Keratinocyte (primary cell): ENCODE measurements at regions not wholly inside any gene's neighbourhood (a gene's known extent, or its start where the extent isn't known, plus 50 kb on each side); places are given as distances from the start of the nearest gene placed in this dataset.

Experiments
- DNase-seq: peaks from one replicate; pipeline ENCODE4 v3.0.0-alpha.2; 2011; ENCODE audit warnings: low read depth, missing footprints, low spot score
- FAIRE-seq: peaks from 2 replicates; lab custom pipeline; 2011; peaks lifted over from hg19 to GRCh38; lab: Jason Lieb, UNC
- H2AFZ ChIP-seq: 2 replicates; pipeline ENCODE4 v1.6.0; 2012; ENCODE audit warnings: low read length, control low read depth, inconsistent platforms; ENCODE audit not compliant: control insufficient read depth
- H3K27ac ChIP-seq: 2 replicates; pipeline ENCODE4 v1.5.1; 2011; ENCODE audit warnings: low read length; ENCODE audit not compliant: control insufficient read depth, insufficient read depth
- H3K27me3 ChIP-seq: 3 replicates; pipeline ENCODE4 v1.6.0; 2011; ENCODE audit warnings: low read length; ENCODE audit not compliant: control insufficient read depth, insufficient read depth; ENCODE audit errors: extremely low read depth
- H3K36me3 ChIP-seq, 2 experiments: 2 replicates in 1 of 2; 3 replicates in 1 of 2; pipeline ENCODE4 v1.5.1; 2011; ENCODE audit warnings: low read length in 2 of 2, mild to moderate bottlenecking in 1 of 2; ENCODE audit not compliant: control insufficient read depth in 2 of 2, insufficient read depth in 2 of 2; ENCODE audit errors: extremely low read depth in 1 of 2
- H3K4me1 ChIP-seq: 3 replicates; pipeline ENCODE4 v1.5.1; 2011; ENCODE audit warnings: low read length; ENCODE audit not compliant: control insufficient read depth, insufficient read depth; ENCODE audit errors: extremely low read depth
- H3K4me2 ChIP-seq: 3 replicates; pipeline ENCODE4 v1.6.0; 2011; ENCODE audit warnings: low read depth, low read length; ENCODE audit not compliant: control insufficient read depth, insufficient read depth; ENCODE audit errors: extremely low read depth
- H3K4me3 ChIP-seq, 3 experiments: fragments of 200-600 bp in 1 of 3; sonication (generic) in 1 of 3; 2 replicates in 2 of 3; 3 replicates in 1 of 3; pipeline ENCODE4 v1.5.1; 2011 to 2016; ENCODE audit warnings: low read length in 3 of 3, mild to moderate bottlenecking in 3 of 3, control low read depth in 2 of 3, inconsistent platforms in 1 of 3, low read depth in 1 of 3, mixed read lengths in 1 of 3, mixed run types in 1 of 3, moderate library complexity in 1 of 3; ENCODE audit not compliant: control insufficient read depth in 2 of 3, insufficient read depth in 2 of 3; ENCODE audit errors: extremely low read depth in 1 of 3
- H3K79me2 ChIP-seq: 2 replicates; pipeline ENCODE4 v1.6.0; 2012; ENCODE audit warnings: low read length; ENCODE audit not compliant: control insufficient read depth, insufficient read depth
- H3K9ac ChIP-seq: 3 replicates; pipeline ENCODE4 v1.6.0; 2011; ENCODE audit warnings: low read length; ENCODE audit not compliant: control insufficient read depth, insufficient read depth; ENCODE audit errors: extremely low read depth
- H3K9me1 ChIP-seq: 3 replicates; pipeline ENCODE4 v1.6.0; 2011; ENCODE audit warnings: low read length; ENCODE audit not compliant: control insufficient read depth, insufficient read depth; ENCODE audit errors: extremely low read depth
- H3K9me3 ChIP-seq: 2 replicates; pipeline ENCODE4 v1.5.1; 2012; ENCODE audit warnings: low read depth, low read length; ENCODE audit not compliant: control insufficient read depth
- H4K20me1 ChIP-seq: 3 replicates; pipeline ENCODE4 v1.6.0; 2011; ENCODE audit warnings: low read length; ENCODE audit not compliant: control insufficient read depth, insufficient read depth; ENCODE audit errors: extremely low read depth
- CTCF ChIP-seq, 3 experiments: IDR thresholded peaks in 1 of 3; conservative IDR thresholded peaks in 1 of 3; optimal IDR thresholded peaks in 1 of 3; 2 replicates in 2 of 3; 3 replicates in 1 of 3; pipeline versions ENCODE3 to v1.5.1; 2011; ENCODE audit warnings: low read length in 3 of 3, mild to moderate bottlenecking in 3 of 3, moderate library complexity in 2 of 3, control low read depth in 1 of 3, inconsistent platforms in 1 of 3; ENCODE audit not compliant: insufficient read depth in 2 of 3; ENCODE audit errors: extremely low read depth in 1 of 3
- EZH2 ChIP-seq: IDR thresholded peaks from one replicate; pipeline ENCODE4 v1.6.1; 2012; ENCODE audit warnings: inconsistent platforms, mild to moderate bottlenecking, low read length, moderate library complexity
- dilution Hi-C: fragments of 300-500 bp; cut with MboI; formaldehyde crosslinking; loops from one replicate; pipeline ENCODE4 v1.7.0; 2020; ENCODE audit warnings: low sequenced_read_pairs; ENCODE audit not compliant: extremely low pct_ligation_motif_present

- H3K36me3 ChIP-seq: no peaks in the 10 kb centered on the region
- DNase-seq (no peak), FAIRE-seq (no peak)
- no peak overlapping the region for H2AFZ ChIP-seq
- H3K27ac ChIP-seq: no peak overlapping the region
- H3K9ac ChIP-seq: no peak overlapping the region
- no peaks in the 10 kb centered on the region for H3K4me1 ChIP-seq
- no peaks in the 10 kb centered on the region for H3K9me3 ChIP-seq
- H3K27me3 ChIP-seq: no peaks in the 10 kb centered on the region
- no peaks in the 10 kb centered on the region for H4K20me1 ChIP-seq
- H3K4me2 ChIP-seq: no peak overlapping the region
- no peak overlapping the region for H3K4me3 ChIP-seq
- H3K9me1 ChIP-seq: no peaks in the 10 kb centered on the region
- dilution Hi-C loops: no loop called here
- no peaks in the 10 kb centered on the region for H3K79me2 ChIP-seq
- TF ChIP-seq CTCF (optimal IDR thresholded peaks at IDR 0.05 in 1 of 3, IDR thresholded peaks at IDR 0.05 in 1 of 3, conservative IDR thresholded peaks at IDR 0.05 in 1 of 3; ENCODE audit: extremely low read depth in 1 of 3, insufficient read depth in 2 of 3, low read length in 3 of 3) (no peak), EZH2 (no peak)
These were observed 1059.5 kb downstream of the GALC start for GRCh38 chr14:86933460-86933859.

- no peaks in the 10 kb centered on the region for H3K36me3 ChIP-seq
These were observed 1077.6 kb downstream of the GALC start for GRCh38 chr14:86915406-86915805.

More at GRCh38 chr14:86915406-86915805, 1077.6 kb downstream of the GALC start:
- no peaks in the 10 kb centered on the region for H3K79me2 ChIP-seq
- no peak overlapping the region for H3K4me3 ChIP-seq
- no peaks in the 10 kb centered on the region for H3K27me3 ChIP-seq
- no peaks in the 10 kb centered on the region for H3K4me1 ChIP-seq
- H3K4me2 ChIP-seq: no peak overlapping the region
- DNase-seq (no peak), FAIRE-seq (no peak)
- no peaks in the 10 kb centered on the region for H3K9me1 ChIP-seq
- dilution Hi-C loops: no loop called here
- H2AFZ ChIP-seq: no peak overlapping the region
- H4K20me1 ChIP-seq: no peaks in the 10 kb centered on the region
- H3K27ac ChIP-seq: no peak overlapping the region
- H3K9me3 ChIP-seq: no peaks in the 10 kb centered on the region
- TF ChIP-seq EZH2 (no peak), CTCF (optimal IDR thresholded peaks at IDR 0.05 in 1 of 3, IDR thresholded peaks at IDR 0.05 in 1 of 3, conservative IDR thresholded peaks at IDR 0.05 in 1 of 3; ENCODE audit: extremely low read depth in 1 of 3, insufficient read depth in 2 of 3, low read length in 3 of 3) (no peak)
- H3K9ac ChIP-seq: no peak overlapping the region
